Fibroblast of pulmonary artery (primary cell): ENCODE measurements at regions not wholly inside any gene's neighbourhood (a gene's known extent, or its start where the extent isn't known, plus 50 kb on each side); places are given as distances from the start of the nearest gene placed in this dataset.

Experiments used
- DNase-seq: peaks from one replicate; pipeline ENCODE4 v3.0.0-alpha.2; 2010; ENCODE audit warnings: low read depth
- H3K4me3 ChIP-seq: replicated peaks from 2 replicates; pipeline ENCODE4 v1.5.1; 2011; ENCODE audit warnings: low read depth, mild to moderate bottlenecking, control low read depth, low read length, moderate library complexity
- CTCF ChIP-seq: IDR thresholded peaks from 2 replicates; pipeline ENCODE4 v1.5.1; 2011; ENCODE audit warnings: mild to moderate bottlenecking, control low read depth, low read length, inconsistent platforms; ENCODE audit errors: missing control alignments

- no peak for TF ChIP-seq CTCF
- no peak overlapping the region for H3K4me3 ChIP-seq
Observed at GRCh38 chr17:72561266-72561665, 440.4 kb downstream of the SOX9 start.

GRCh38 chr17:72561680-72562079 lies 440.9 kb downstream of the SOX9 start:
- no peak for DNase-seq
- TF ChIP-seq CTCF: no peak
- H3K4me3 ChIP-seq: no peak overlapping the region

More at GRCh38 chr17:72561266-72561665, 440.4 kb downstream of the SOX9 start:
- no peak for DNase-seq

- no peak overlapping the region for H3K4me3 ChIP-seq
- DNase-seq: no peak
- no peak for TF ChIP-seq CTCF
Observed at GRCh38 chr17:72562615-72563188, 441.9 kb downstream of the SOX9 start.

- TF ChIP-seq CTCF: no peak
- no peak overlapping the region for H3K4me3 ChIP-seq
- no peak for DNase-seq
Observed at GRCh38 chr17:72563952-72564351, 443.1 kb downstream of the SOX9 start.

- TF ChIP-seq CTCF: no peak
- DNase-seq: no peak
- no peak overlapping the region for H3K4me3 ChIP-seq
Observed at GRCh38 chr17:72565006-72565405, 444.2 kb downstream of the SOX9 start.

GRCh38 chr17:72565758-72566157 lies 444.9 kb downstream of the SOX9 start:
- no peak for TF ChIP-seq CTCF
- DNase-seq: no peak
- no peak overlapping the region for H3K4me3 ChIP-seq
